CD4-positive, alpha-beta T cell (primary cell): ENCODE measurements at regions not wholly inside any gene's neighbourhood (a gene's known extent, or its start where the extent isn't known, plus 50 kb on each side); places are given as distances from the start of the nearest gene placed in this dataset.

ENCODE experiments used
- ATAC-seq: fragments of 200-7000 bp; cut with Tn5 transposase; one replicate; pipeline ENCODE4 v1.10.0; 2022; ENCODE audit warnings: mild to moderate bottlenecking; ENCODE audit not compliant: poor library complexity
- CTCF ChIA-PET: fragments of 350-600 bp; sonication (Branson Sonifier 250); formaldehyde crosslinking; loops from one replicate; lab custom pipeline; 2021; ENCODE audit warnings: antibody characterized with exemption, inconsistent platforms; lab: Charles Lee
- POLR2A ChIA-PET: fragments of 350-600 bp; sonication (Branson Sonifier 250); formaldehyde crosslinking; loops from one replicate; lab custom pipeline; 2021; ENCODE audit warnings: antibody characterized with exemption, inconsistent platforms; lab: Charles Lee
- DNase-seq, 14 experiments: peaks; one replicate each; pipeline ENCODE4 v3.0.0-alpha.2; 2013 to 2020; ENCODE audit warnings: mixed read lengths in 2 of 14
- H3K27ac ChIP-seq, 2 donors: one replicate each; pipeline versions ENCODE4 v1.5.1 to v1.7.0; 2013; ENCODE audit warnings: low read length in 2 of 2, low read depth in 1 of 2, mild to moderate bottlenecking in 1 of 2
- H3K27me3 ChIP-seq, 2 experiments: 1 replicate in 1 of 2; 2 replicates in 1 of 2; pipeline versions ENCODE4 v1.6.1 to v1.7.0; 2013; ENCODE audit warnings: low read length in 2 of 2, control low read depth in 1 of 2, mild to moderate bottlenecking in 1 of 2, moderate library complexity in 1 of 2; ENCODE audit not compliant: insufficient read depth in 2 of 2, control insufficient read depth in 1 of 2
- H3K36me3 ChIP-seq: one replicate; pipeline ENCODE4 v1.6.1; 2013; ENCODE audit warnings: low read length, control low read depth; ENCODE audit not compliant: insufficient read depth
- H3K4me1 ChIP-seq: one replicate; pipeline ENCODE4 v1.6.1; 2013; ENCODE audit warnings: low read length, control low read depth; ENCODE audit not compliant: insufficient read depth
- H3K4me3 ChIP-seq: one replicate; pipeline ENCODE4 v1.5.1; 2013; ENCODE audit warnings: mild to moderate bottlenecking, low read length, moderate library complexity
- H3K9me3 ChIP-seq, 2 experiments: 1 replicate in 1 of 2; 2 replicates in 1 of 2; pipeline versions ENCODE4 v1.6.1 to v1.7.0; 2013; ENCODE audit warnings: low read length in 2 of 2, mild to moderate bottlenecking in 2 of 2, control low read depth in 1 of 2, moderate library complexity in 1 of 2; ENCODE audit not compliant: control insufficient read depth in 1 of 2, insufficient read depth in 1 of 2
- H3K27ac Mint-ChIP-seq: one replicate; pipeline ENCODE4 v1.8.0; 2020; ENCODE audit warnings: mixed read lengths
- H3K27me3 Mint-ChIP-seq: one replicate; pipeline ENCODE4 v1.8.0; 2021; ENCODE audit warnings: mixed read lengths
- H3K36me3 Mint-ChIP-seq: one replicate; pipeline ENCODE4 v1.8.0; 2021; ENCODE audit warnings: low read depth, mixed read lengths
- H3K4me1 Mint-ChIP-seq: one replicate; pipeline ENCODE4 v1.8.0; 2021; ENCODE audit warnings: low read depth, mixed read lengths
- H3K4me3 Mint-ChIP-seq: one replicate; pipeline ENCODE4 v1.8.0; 2020; ENCODE audit warnings: mild to moderate bottlenecking, mixed read lengths
- H3K9me3 Mint-ChIP-seq: one replicate; pipeline ENCODE4 v1.8.0; 2020; ENCODE audit warnings: mixed read lengths
- CTCF ChIP-seq: fragments of 200-600 bp; IDR thresholded peaks from one replicate; pipeline ENCODE4 v1.8.0; 2022; ENCODE audit warnings: antibody characterized with exemption, mild to moderate bottlenecking
- intact Hi-C, 2 experiments: fragments of 100-400 bp; cut with DNase I in 1 of 2; cut with micrococcal nuclease in 1 of 2; formaldehyde crosslinking; loops; one replicate each; pipeline versions ENCODE4 v1.15.1 to v1.9.0; 2023 to 2025; cut with DNase I, micrococcal nuclease

- H3K27ac ChIP-seq = no peak overlapping the region
- peaks cover 0 to 5% of the 10 kb centered on the region in 2 experiments for H3K9me3 ChIP-seq
- no peaks in the 10 kb centered on the region for H3K27me3 ChIP-seq
- no peak for TF ChIP-seq CTCF
- intact Hi-C loops = no loop called here
- H3K27me3 Mint-ChIP-seq = peaks cover 4% of the 10 kb centered on the region
- ChIA-PET CTCF (no interaction called here), POLR2A (no interaction called here)
- H3K4me1 Mint-ChIP-seq = no peaks in the 10 kb centered on the region
- DNase-seq = no peak
- no peak overlapping the region for H3K4me3 Mint-ChIP-seq
- no peak for ATAC-seq
- peaks cover 4% of the 10 kb centered on the region for H3K9me3 Mint-ChIP-seq
- H3K4me1 ChIP-seq = no peaks in the 10 kb centered on the region
- no peaks in the 10 kb centered on the region for H3K36me3 ChIP-seq
- no peak overlapping the region for H3K27ac Mint-ChIP-seq
- H3K4me3 ChIP-seq = no peak overlapping the region
- no peaks in the 10 kb centered on the region for H3K36me3 Mint-ChIP-seq
These were observed 78.4 kb upstream of the PRR23E start for GRCh38 chr3:127114337-127115070.

- Mint-ChIP-seq H3K4me3 (no peak overlapping the region), H3K4me1 (no peaks in the 10 kb centered on the region), H3K27me3 (peaks cover 4% of the 10 kb centered on the region), H3K27ac (no peak overlapping the region), H3K36me3 (no peaks in the 10 kb centered on the region), H3K9me3 (peaks cover 2% of the 10 kb centered on the region)
- H3K36me3 ChIP-seq = no peaks in the 10 kb centered on the region
- H3K27ac ChIP-seq = no peak overlapping the region
- intact Hi-C loops = no loop called here
- no peak for ATAC-seq
- no peak for DNase-seq
- ChIA-PET POLR2A (no interaction called here), CTCF (no interaction called here)
- peaks cover 0 to 5% of the 10 kb centered on the region in 2 experiments for H3K9me3 ChIP-seq
- peaks cover 0 to 3% of the 10 kb centered on the region in 2 experiments for H3K27me3 ChIP-seq
- H3K4me3 ChIP-seq = no peak overlapping the region
- no peaks in the 10 kb centered on the region for H3K4me1 ChIP-seq
- no peak for TF ChIP-seq CTCF
These were observed 77.1 kb upstream of the PRR23E start for GRCh38 chr3:127115691-127116351.

GRCh38 chr3:127118366-127118765 lies 74.6 kb upstream of the PRR23E start:
- DNase-seq (no peak), ATAC-seq (no peak)
- Histone ChIP-seq H3K9me3 (peaks cover 0 to 4% of the 10 kb centered on the region in 2 experiments), H3K36me3 (no peaks in the 10 kb centered on the region), H3K27ac (no peak overlapping the region), H3K4me3 (no peak overlapping the region), H3K27me3 (peaks cover 7 to 14% of the 10 kb centered on the region in 2 experiments), H3K4me1 (no peaks in the 10 kb centered on the region)
- H3K4me3 Mint-ChIP-seq = no peak overlapping the region
- no peaks in the 10 kb centered on the region for H3K36me3 Mint-ChIP-seq
- no peak for TF ChIP-seq CTCF
- intact Hi-C loops = no loop called here
- H3K27ac Mint-ChIP-seq = no peak overlapping the region
- no peaks in the 10 kb centered on the region for H3K9me3 Mint-ChIP-seq
- H3K4me1 Mint-ChIP-seq = no peaks in the 10 kb centered on the region
- ChIA-PET CTCF (no interaction called here), POLR2A (no interaction called here)
- peaks cover 14% of the 10 kb centered on the region for H3K27me3 Mint-ChIP-seq
